ENCODE measurements at regions not wholly inside any gene's neighbourhood (a gene's known extent, or its start where the extent isn't known, plus 50 kb on each side); places are given as distances from the start of the nearest gene placed in this dataset.

- Histone ChIP-seq H3K4me3 (no peak overlapping the region), H3K36me3 (no peaks in the 10 kb centered on the region), H3K4me1 (no peaks in the 10 kb centered on the region), H3K27me3 (peaks cover 0 to 39% of the 10 kb centered on the region in 2 donors), H3K27ac (no peak overlapping the region), H3K9me3 (no peaks in the 10 kb centered on the region)
- ATAC-seq (no peak), DNase-seq (no peak)
- intact Hi-C loops (cut with DNase I): no loop called here
- no peak for TF ChIP-seq CTCF (IDR thresholded peaks at IDR 0.05)
Observed at GRCh38 chr19:32255536-32256295, 89.7 kb upstream of the ZNF507 start.

- H3K4me3 ChIP-seq: no peak overlapping the region
- DNase-seq: no peak
- no peak for TF ChIP-seq CTCF (IDR thresholded peaks at IDR 0.05)
- no peaks in the 10 kb centered on the region for H3K4me1 ChIP-seq
- intact Hi-C loops (cut with DNase I): no loop called here
- no peak for ATAC-seq
- H3K27me3 ChIP-seq: peaks cover 0 to 39% of the 10 kb centered on the region in 2 donors
- no peak overlapping the region for H3K27ac ChIP-seq
- no peaks in the 10 kb centered on the region for H3K9me3 ChIP-seq
- H3K36me3 ChIP-seq: no peaks in the 10 kb centered on the region
Observed at GRCh38 chr19:32256341-32256975, 89.0 kb upstream of the ZNF507 start.

GRCh38 chr19:32257326-32258073 is 87.9 kb upstream of the ZNF507 start:
- peaks cover 0 to 39% of the 10 kb centered on the region in 2 donors for H3K27me3 ChIP-seq
- no peaks in the 10 kb centered on the region for H3K9me3 ChIP-seq
- no peak for ATAC-seq
- no peak overlapping the region for H3K4me3 ChIP-seq
- no peaks in the 10 kb centered on the region for H3K4me1 ChIP-seq
- no peak for DNase-seq
- H3K27ac ChIP-seq: no peak overlapping the region
- intact Hi-C loops (cut with DNase I): no loop called here
- H3K36me3 ChIP-seq: no peaks in the 10 kb centered on the region
- no peak for TF ChIP-seq CTCF (IDR thresholded peaks at IDR 0.05)

- Histone ChIP-seq H3K9me3 (no peaks in the 10 kb centered on the region), H3K36me3 (no peaks in the 10 kb centered on the region), H3K27me3 (peaks cover 0 to 39% of the 10 kb centered on the region in 2 donors), H3K4me3 (no peak overlapping the region), H3K27ac (no peak overlapping the region), H3K4me1 (no peaks in the 10 kb centered on the region)
- ATAC-seq (no peak), DNase-seq (no peak)
- TF ChIP-seq CTCF (IDR thresholded peaks at IDR 0.05): no peak
- intact Hi-C loops (cut with DNase I): no loop called here
Observed at GRCh38 chr19:32258167-32258566, 87.2 kb upstream of the ZNF507 start.

- Histone ChIP-seq H3K27ac (no peak overlapping the region), H3K4me3 (no peak overlapping the region), H3K36me3 (no peaks in the 10 kb centered on the region), H3K9me3 (no peaks in the 10 kb centered on the region), H3K4me1 (no peaks in the 10 kb centered on the region), H3K27me3 (peaks cover 0 to 16% of the 10 kb centered on the region in 2 donors)
- DNase-seq: no peak
- no peak for TF ChIP-seq CTCF (IDR thresholded peaks at IDR 0.05)
- intact Hi-C loops (cut with DNase I): no loop called here
- no peak for ATAC-seq
Observed at GRCh38 chr19:32264568-32264967, 80.8 kb upstream of the ZNF507 start.
